RWPE1 (cell line): ENCODE measurements at regions not wholly inside any gene's neighbourhood (a gene's known extent, or its start where the extent isn't known, plus 50 kb on each side); places are given as distances from the start of the nearest gene placed in this dataset.
A peak's percentile ranks its signal among the peaks of the same experiment; 100 is the strongest.

Experiments
- CTCF ChIA-PET: fragments of 350-600 bp; sonication (Branson Sonifier 250); formaldehyde crosslinking; extraction: SDS; loops from one replicate; lab custom pipeline; 2021; lab: Yijun Ruan, JAX
- POLR2A ChIA-PET: fragments of 400-600 bp; formaldehyde crosslinking; extraction: SDS; loops from one replicate; lab custom pipeline; 2020; ENCODE audit warnings: antibody characterized with exemption; ENCODE audit not compliant: low non-redundant PET; lab: Yijun Ruan, JAX
- DNase-seq: peaks from one replicate; pipeline ENCODE4 v3.0.0; 2012; ENCODE audit warnings: low spot score
- H3K27ac ChIP-seq: fragments of 450-650 bp; 2 replicates; pipeline ENCODE4 v1.5.1; 2017
- TF ChIP-seq, protein P1 (sequence below): fragments of 450-650 bp; conservative IDR thresholded peaks from 2 replicates; pipeline ENCODE4 v1.5.1; 2017; ENCODE audit warnings: low read depth, mild to moderate bottlenecking

- H3K27ac ChIP-seq: no peak overlapping the region
- ChIA-PET POLR2A (no interaction called here), CTCF (no interaction called here)
- TF ChIP-seq, protein P1, sequence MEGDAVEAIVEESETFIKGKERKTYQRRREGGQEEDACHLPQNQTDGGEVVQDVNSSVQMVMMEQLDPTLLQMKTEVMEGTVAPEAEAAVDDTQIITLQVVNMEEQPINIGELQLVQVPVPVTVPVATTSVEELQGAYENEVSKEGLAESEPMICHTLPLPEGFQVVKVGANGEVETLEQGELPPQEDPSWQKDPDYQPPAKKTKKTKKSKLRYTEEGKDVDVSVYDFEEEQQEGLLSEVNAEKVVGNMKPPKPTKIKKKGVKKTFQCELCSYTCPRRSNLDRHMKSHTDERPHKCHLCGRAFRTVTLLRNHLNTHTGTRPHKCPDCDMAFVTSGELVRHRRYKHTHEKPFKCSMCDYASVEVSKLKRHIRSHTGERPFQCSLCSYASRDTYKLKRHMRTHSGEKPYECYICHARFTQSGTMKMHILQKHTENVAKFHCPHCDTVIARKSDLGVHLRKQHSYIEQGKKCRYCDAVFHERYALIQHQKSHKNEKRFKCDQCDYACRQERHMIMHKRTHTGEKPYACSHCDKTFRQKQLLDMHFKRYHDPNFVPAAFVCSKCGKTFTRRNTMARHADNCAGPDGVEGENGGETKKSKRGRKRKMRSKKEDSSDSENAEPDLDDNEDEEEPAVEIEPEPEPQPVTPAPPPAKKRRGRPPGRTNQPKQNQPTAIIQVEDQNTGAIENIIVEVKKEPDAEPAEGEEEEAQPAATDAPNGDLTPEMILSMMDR: no peak
- no peak for DNase-seq
Measured at GRCh38 chr2:56729212-56729611, 545.4 kb downstream of the CCDC85A start.

- POLR2A ChIA-PET: no interaction called here
- TF ChIP-seq, protein P1: no peak
- CTCF ChIA-PET: no interaction called here
Measured at GRCh38 chr2:56732946-56733345, 549.2 kb downstream of the CCDC85A start.

GRCh38 chr2:56739413-56739812, 555.6 kb downstream of the CCDC85A start:
- POLR2A ChIA-PET: no interaction called here
- H3K27ac ChIP-seq: no peak overlapping the region
- no peak for DNase-seq
- CTCF ChIA-PET: no interaction called here
- TF ChIP-seq, protein P1: no peak

More at GRCh38 chr2:56732946-56733345, 549.2 kb downstream of the CCDC85A start:
- H3K27ac ChIP-seq: no peak overlapping the region
- no peak for DNase-seq

DNA sequence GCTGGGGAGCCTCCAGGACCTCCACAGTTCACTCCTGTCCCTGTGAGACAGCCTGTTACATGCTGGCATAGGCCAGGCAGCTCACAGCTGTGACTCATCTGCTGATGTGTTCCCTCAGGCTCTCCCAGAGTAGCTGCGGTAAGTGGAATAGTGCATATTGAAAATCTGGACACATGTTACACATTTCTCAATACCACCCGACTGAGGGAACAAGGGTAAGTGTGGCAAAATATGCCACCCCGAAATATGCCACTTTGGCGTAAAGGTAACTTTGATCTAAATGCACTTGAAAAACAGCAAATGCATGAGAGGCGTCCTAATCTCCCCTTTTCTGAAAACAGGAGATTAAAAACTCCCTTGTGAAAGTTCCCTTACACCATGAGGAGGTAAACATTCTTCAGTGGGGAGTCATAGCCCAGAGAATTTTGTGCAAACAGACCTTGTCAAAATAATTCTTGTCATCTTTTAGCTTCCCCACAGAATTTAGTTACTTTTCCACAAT, 557.9 kb downstream of the CCDC85A start:
- POLR2A ChIA-PET: no interaction called here
- peak; percentile 78 for DNase-seq
- CTCF ChIA-PET: interaction anchor here (2.1 kb wide), 1 partner anchor 558 kb away, joined by 7 read pairs; the partner anchor contains the start of gene CCDC85A
- H3K27ac ChIP-seq: peak overlapping the region; percentile 57
- TF ChIP-seq, protein P1: no peak

DNA sequence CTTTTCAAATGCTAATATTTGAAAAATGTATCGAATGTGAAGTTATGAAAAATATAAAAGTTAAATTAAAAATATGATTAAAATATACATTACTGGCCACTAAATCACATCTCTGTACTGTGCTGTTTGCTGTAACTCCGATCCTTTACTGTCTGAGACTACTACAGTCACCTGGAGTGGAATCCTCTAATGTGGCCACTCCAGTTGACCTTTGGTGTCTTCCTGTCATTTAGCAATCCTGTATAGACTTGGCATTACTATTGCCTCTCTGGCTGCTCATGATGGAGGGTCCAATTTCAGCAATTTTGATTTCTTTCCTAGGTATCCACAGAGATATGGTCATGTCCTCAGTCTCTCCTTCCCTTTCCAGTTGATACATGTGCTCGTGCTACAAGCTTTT, 560.0 kb downstream of the CCDC85A start:
- TF ChIP-seq, protein P1: no peak
- H3K27ac ChIP-seq: no peak overlapping the region
- ChIA-PET CTCF (no interaction called here), POLR2A (no interaction called here)
- DNase-seq: no peak

DNA sequence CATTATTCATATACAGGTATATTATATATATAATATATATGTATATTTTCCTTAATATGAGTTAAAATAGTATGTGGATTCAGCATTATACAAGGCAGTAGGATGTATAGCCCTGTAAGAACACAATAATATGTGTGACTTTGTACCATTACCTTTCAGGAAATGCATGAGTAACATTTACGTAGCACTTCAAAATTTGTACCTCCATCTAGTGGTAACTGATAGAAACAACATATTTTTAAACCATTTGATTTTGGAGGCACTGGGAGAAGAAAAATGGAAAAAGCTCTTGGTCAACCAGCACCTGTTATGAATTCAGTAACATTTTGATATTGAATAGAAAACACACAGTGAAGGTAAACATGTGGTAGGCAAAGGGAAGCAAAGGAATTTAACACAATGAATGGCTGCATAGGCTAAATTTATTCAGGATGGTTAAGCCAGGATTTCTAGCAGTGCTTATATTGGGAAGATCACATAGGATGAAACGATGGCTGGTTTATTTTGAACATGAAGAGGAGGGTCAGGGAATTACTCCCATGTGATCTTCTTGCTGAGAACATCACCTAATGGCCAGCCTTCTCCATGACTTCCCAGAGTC, 565.5 kb downstream of the CCDC85A start:
- CTCF ChIA-PET: interaction anchor here (0.6 to 1.3 kb wide), 4 partner anchors 502 to 905 kb away, joined by 3 to 5 read pairs (median 3); partner anchors contain the start of gene CCDC85A
- no peak overlapping the region for H3K27ac ChIP-seq
- POLR2A ChIA-PET: no interaction called here
- TF ChIP-seq, protein P1: peak; percentile 42; the same call in 1 of the 2 replicates
- peak; percentile 12 for DNase-seq
